HL-60 (cell line): ENCODE measurements at regions not wholly inside any gene's neighbourhood (a gene's known extent, or its start where the extent isn't known, plus 50 kb on each side); places are given as distances from the start of the nearest gene placed in this dataset.

ENCODE experiments used
- DNase-seq, 2 experiments: peaks; one replicate each; pipeline ENCODE4 v3.0.0-alpha.2; 2010 to 2020; ENCODE audit warnings: low read depth in 1 of 2, low spot score in 1 of 2
- H3K27ac ChIP-seq: fragments of 250-450 bp; sonication (Bioruptor Pico); replicated peaks from 2 replicates; pipeline ENCODE4 v1.5.1; 2020; ENCODE audit warnings: mild to moderate bottlenecking, moderate library complexity
- H3K27me3 ChIP-seq: fragments of 250-450 bp; sonication (Bioruptor Pico); 2 replicates; pipeline ENCODE4 v1.5.1; 2021; ENCODE audit warnings: mild to moderate bottlenecking, moderate library complexity; ENCODE audit not compliant: insufficient read depth, poor library complexity, severe bottlenecking
- H3K4me3 ChIP-seq: replicated peaks from 2 replicates; pipeline ENCODE4 v1.5.1; 2011; ENCODE audit warnings: mild to moderate bottlenecking, control low read depth, low read length; ENCODE audit not compliant: insufficient read depth
- CTCF ChIP-seq: IDR thresholded peaks from one replicate; pipeline ENCODE4 v1.5.1; 2011; ENCODE audit warnings: low read length, control low read depth, inconsistent platforms; ENCODE audit not compliant: insufficient read depth
- GABPA ChIP-seq: IDR thresholded peaks from 2 replicates; pipeline ENCODE4 v1.6.1; 2012; ENCODE audit warnings: low read depth
- POLR2AphosphoS5 ChIP-seq: IDR thresholded peaks from 2 replicates; pipeline ENCODE4 v1.6.1; 2012; ENCODE audit warnings: low read depth
- REST ChIP-seq: IDR thresholded peaks from 2 replicates; pipeline ENCODE4 v1.6.1; 2012; ENCODE audit warnings: low read depth; ENCODE audit not compliant: insufficient replicate concordance
- SPI1 ChIP-seq: IDR thresholded peaks from 2 replicates; pipeline ENCODE4 v1.6.1; 2012; ENCODE audit warnings: low read depth, mild to moderate bottlenecking, borderline replicate concordance

- no peaks in the 10 kb centered on the region for H3K27me3 ChIP-seq
- no peak for TF ChIP-seq SPI1
- TF ChIP-seq REST: no peak
- no peak for TF ChIP-seq GABPA
- no peak for TF ChIP-seq POLR2AphosphoS5
- TF ChIP-seq CTCF: no peak
- H3K4me3 ChIP-seq: no peak overlapping the region
- no peak for DNase-seq
- no peak overlapping the region for H3K27ac ChIP-seq
These were observed 249.2 kb upstream of the AMIGO2 start for GRCh38 chr12:47328831-47329545.

- DNase-seq: no peak
- no peak for TF ChIP-seq CTCF
- no peak for TF ChIP-seq REST
- no peak for TF ChIP-seq SPI1
- no peak for TF ChIP-seq POLR2AphosphoS5
- TF ChIP-seq GABPA: no peak
- H3K27me3 ChIP-seq: no peaks in the 10 kb centered on the region
- no peak overlapping the region for H3K27ac ChIP-seq
- no peak overlapping the region for H3K4me3 ChIP-seq
These were observed 246.4 kb upstream of the AMIGO2 start for GRCh38 chr12:47326190-47326589.

- H3K27ac ChIP-seq: no peak overlapping the region
- no peak for DNase-seq
- H3K4me3 ChIP-seq: no peak overlapping the region
- H3K27me3 ChIP-seq: no peaks in the 10 kb centered on the region
- TF ChIP-seq REST: no peak
These were observed 244.0 kb upstream of the AMIGO2 start for GRCh38 chr12:47323802-47324201.

- H3K27me3 ChIP-seq: no peaks in the 10 kb centered on the region
- H3K4me3 ChIP-seq: no peak overlapping the region
- no peak overlapping the region for H3K27ac ChIP-seq
- TF ChIP-seq REST (no peak), POLR2AphosphoS5 (no peak), CTCF (no peak), GABPA (no peak), SPI1 (no peak)
- no peak for DNase-seq
These were observed 241.7 kb upstream of the AMIGO2 start for GRCh38 chr12:47321436-47321835.
